ENCODE measurements at regions not wholly inside any gene's neighbourhood (a gene's known extent, or its start where the extent isn't known, plus 50 kb on each side); places are given as distances from the start of the nearest gene placed in this dataset.

DNA sequence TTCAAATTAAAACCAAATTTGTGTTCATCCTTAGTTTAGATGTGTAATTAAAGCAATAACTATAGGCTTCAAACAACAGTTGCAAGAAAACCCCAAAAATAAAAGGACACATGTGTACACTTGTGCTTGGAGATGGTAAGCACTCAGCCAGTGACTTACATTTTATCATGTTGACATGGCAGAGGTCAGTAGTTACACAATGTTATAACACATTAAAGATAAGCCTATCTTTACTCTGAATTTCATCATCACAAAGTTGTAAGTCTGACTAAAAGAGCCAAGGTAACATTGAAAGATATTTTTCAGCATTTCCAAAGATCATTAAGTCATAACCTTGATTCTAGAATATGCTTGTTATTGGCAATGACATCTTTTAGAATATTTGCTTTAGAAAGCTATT is 98.5 kb upstream of the PNPLA4 start:
- no peak for DNase-seq
- Mint-ChIP-seq H3K9me3 (ENCODE audit: unreplicated experiment) (no peaks in the 10 kb centered on the region), H3K27ac (ENCODE audit: unreplicated experiment) (no peak overlapping the region), H3K27me3 (ENCODE audit: insufficient read depth, unreplicated experiment) (no peaks in the 10 kb centered on the region), H3K4me3 (ENCODE audit: unreplicated experiment) (no peak overlapping the region), H3K36me3 (ENCODE audit: insufficient read depth, unreplicated experiment) (no peaks in the 10 kb centered on the region), H3K4me1 (ENCODE audit: low read depth, unreplicated experiment) (no peaks in the 10 kb centered on the region)
- Histone ChIP-seq H3K4me3 (ENCODE audit: low read depth, low read length) (no peak overlapping the region), H3K27me3 (replicated peaks; ENCODE audit: control insufficient read depth, insufficient read depth, low read length) (no peaks in the 10 kb centered on the region), H3K36me3 (ENCODE audit: control insufficient read depth, insufficient read depth, low read length) (no peaks in the 10 kb centered on the region), H3K9me3 (no peaks in the 10 kb centered on the region), H3K4me1 (no peaks in the 10 kb centered on the region)
- ChIA-PET POLR2A (no interaction called here), CTCF (no interaction called here)
- BruUV-seq (replicated peaks), result no TSS peak
- intact Hi-C loops (cut with micrococcal nuclease; ENCODE audit: unreplicated experiment), result no loop called here
- TF ChIP-seq, protein P1, sequence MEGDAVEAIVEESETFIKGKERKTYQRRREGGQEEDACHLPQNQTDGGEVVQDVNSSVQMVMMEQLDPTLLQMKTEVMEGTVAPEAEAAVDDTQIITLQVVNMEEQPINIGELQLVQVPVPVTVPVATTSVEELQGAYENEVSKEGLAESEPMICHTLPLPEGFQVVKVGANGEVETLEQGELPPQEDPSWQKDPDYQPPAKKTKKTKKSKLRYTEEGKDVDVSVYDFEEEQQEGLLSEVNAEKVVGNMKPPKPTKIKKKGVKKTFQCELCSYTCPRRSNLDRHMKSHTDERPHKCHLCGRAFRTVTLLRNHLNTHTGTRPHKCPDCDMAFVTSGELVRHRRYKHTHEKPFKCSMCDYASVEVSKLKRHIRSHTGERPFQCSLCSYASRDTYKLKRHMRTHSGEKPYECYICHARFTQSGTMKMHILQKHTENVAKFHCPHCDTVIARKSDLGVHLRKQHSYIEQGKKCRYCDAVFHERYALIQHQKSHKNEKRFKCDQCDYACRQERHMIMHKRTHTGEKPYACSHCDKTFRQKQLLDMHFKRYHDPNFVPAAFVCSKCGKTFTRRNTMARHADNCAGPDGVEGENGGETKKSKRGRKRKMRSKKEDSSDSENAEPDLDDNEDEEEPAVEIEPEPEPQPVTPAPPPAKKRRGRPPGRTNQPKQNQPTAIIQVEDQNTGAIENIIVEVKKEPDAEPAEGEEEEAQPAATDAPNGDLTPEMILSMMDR (IDR thresholded peaks at IDR 0.05; ENCODE audit: insufficient read depth in 1 of 2, low read depth in 1 of 2, low read length in 1 of 2, severe bottlenecking in 1 of 2, unreplicated experiment in 1 of 2), result no peak

DNA sequence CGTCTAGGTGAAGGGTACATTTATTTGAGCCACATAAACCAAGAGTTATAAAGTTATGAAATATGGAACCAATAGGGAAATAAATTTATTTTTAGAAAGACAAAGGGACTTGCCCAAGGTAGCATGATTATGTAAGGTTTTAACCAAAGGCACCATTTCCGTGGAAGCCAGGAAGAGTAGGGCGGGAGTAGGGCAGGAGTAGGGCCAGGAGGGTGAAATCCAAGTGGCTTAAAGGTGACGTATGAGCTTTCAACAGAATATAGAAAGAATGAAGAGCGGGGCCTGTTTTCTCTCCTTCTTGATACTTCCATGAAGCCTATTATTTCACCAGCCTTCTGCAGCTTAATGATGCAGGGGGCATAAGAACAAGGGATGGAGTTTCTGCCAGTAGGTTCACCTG is 91.7 kb upstream of the PNPLA4 start:
- H3K9me3 Mint-ChIP-seq (ENCODE audit: unreplicated experiment), result no peaks in the 10 kb centered on the region
- no peaks in the 10 kb centered on the region for H3K36me3 ChIP-seq (ENCODE audit: control insufficient read depth, insufficient read depth, low read length)
- no peak overlapping the region for H3K27ac Mint-ChIP-seq (ENCODE audit: unreplicated experiment)
- TF ChIP-seq, protein P1 (IDR thresholded peaks at IDR 0.05; ENCODE audit: insufficient read depth in 1 of 2, low read depth in 1 of 2, low read length in 1 of 2, severe bottlenecking in 1 of 2, unreplicated experiment in 1 of 2), result no peak
- CTCF ChIA-PET, result no interaction called here
- no peaks in the 10 kb centered on the region for H3K4me1 Mint-ChIP-seq (ENCODE audit: low read depth, unreplicated experiment)
- H3K4me1 ChIP-seq, result no peaks in the 10 kb centered on the region
- no peaks in the 10 kb centered on the region for H3K9me3 ChIP-seq
- intact Hi-C loops (cut with micrococcal nuclease; ENCODE audit: unreplicated experiment), result no loop called here
- no TSS peak for BruUV-seq (replicated peaks)
- H3K36me3 Mint-ChIP-seq (ENCODE audit: insufficient read depth, unreplicated experiment), result no peaks in the 10 kb centered on the region
- no peak overlapping the region for H3K4me3 Mint-ChIP-seq (ENCODE audit: unreplicated experiment)
- H3K4me3 ChIP-seq (ENCODE audit: low read depth, low read length), result no peak overlapping the region
- no peaks in the 10 kb centered on the region for H3K27me3 ChIP-seq (replicated peaks; ENCODE audit: control insufficient read depth, insufficient read depth, low read length)
- POLR2A ChIA-PET, result no interaction called here
- H3K27me3 Mint-ChIP-seq (ENCODE audit: insufficient read depth, unreplicated experiment), result no peaks in the 10 kb centered on the region
- DNase-seq, result no peak

DNA sequence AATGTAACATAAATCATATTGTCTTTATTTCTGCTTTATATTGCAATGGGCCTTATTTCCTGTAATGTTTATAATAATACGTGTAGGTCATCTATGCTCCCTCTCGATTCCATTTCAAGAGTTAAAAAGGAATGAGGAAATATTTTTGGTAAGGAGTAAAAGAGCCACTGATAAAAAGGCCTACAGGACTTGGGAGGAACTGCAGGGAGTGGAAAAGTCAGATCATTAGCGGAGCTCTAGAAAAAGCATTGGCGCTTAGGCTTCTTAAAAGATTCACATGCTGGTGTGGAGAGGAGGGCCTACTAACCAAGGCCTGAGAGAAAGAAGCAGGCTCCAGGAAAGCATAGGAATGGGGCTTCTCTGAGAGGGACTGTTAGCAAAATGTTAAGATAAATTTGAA is 82.9 kb upstream of the PNPLA4 start:
- Histone ChIP-seq H3K4me3 (ENCODE audit: low read depth, low read length) (no peak overlapping the region), H3K36me3 (ENCODE audit: control insufficient read depth, insufficient read depth, low read length) (no peaks in the 10 kb centered on the region), H3K4me1 (no peaks in the 10 kb centered on the region), H3K27me3 (replicated peaks; ENCODE audit: control insufficient read depth, insufficient read depth, low read length) (no peaks in the 10 kb centered on the region), H3K9me3 (no peaks in the 10 kb centered on the region)
- intact Hi-C loops (cut with micrococcal nuclease; ENCODE audit: unreplicated experiment), result no loop called here
- Mint-ChIP-seq H3K27ac (ENCODE audit: unreplicated experiment) (no peak overlapping the region), H3K9me3 (ENCODE audit: unreplicated experiment) (no peaks in the 10 kb centered on the region), H3K27me3 (ENCODE audit: insufficient read depth, unreplicated experiment) (no peaks in the 10 kb centered on the region), H3K36me3 (ENCODE audit: insufficient read depth, unreplicated experiment) (no peaks in the 10 kb centered on the region), H3K4me1 (ENCODE audit: low read depth, unreplicated experiment) (no peaks in the 10 kb centered on the region), H3K4me3 (ENCODE audit: unreplicated experiment) (no peak overlapping the region)
- no peak for DNase-seq
- TF ChIP-seq, protein P1 (IDR thresholded peaks at IDR 0.05; ENCODE audit: insufficient read depth in 1 of 2, low read depth in 1 of 2, low read length in 1 of 2, severe bottlenecking in 1 of 2, unreplicated experiment in 1 of 2), result peak in 1 of 2 experiments; percentile 11
- ChIA-PET CTCF (no interaction called here), POLR2A (no interaction called here)
- BruUV-seq (replicated peaks), result no TSS peak
